ENCODE measurements at regions not wholly inside any gene's neighbourhood (a gene's known extent, or its start where the extent isn't known, plus 50 kb on each side); places are given as distances from the start of the nearest gene placed in this dataset.
"Not testable (repeated sequence)": the region's sequence is repeated elsewhere in the genome, so short reads cannot be mapped to it uniquely, and the experiment has no call there.

GRCh38 chr3:23706111-23706510 is 99.6 kb upstream of the UBE2E1 start:
- DNase-seq (ENCODE audit: low spot score), result no peak

- DNase-seq (ENCODE audit: low spot score), result no peak
Measured at GRCh38 chr3:23709987-23710386, 95.8 kb upstream of the UBE2E1 start.

GRCh38 chr3:23710555-23710954 is 95.2 kb upstream of the UBE2E1 start:
- DNase-seq (ENCODE audit: low spot score), result peak; percentile 43

- peak; percentile 72 for DNase-seq (ENCODE audit: low spot score)
Measured at GRCh38 chr3:23711916-23712494, 93.8 kb upstream of the UBE2E1 start.

- DNase-seq (ENCODE audit: low spot score), result peak; percentile 84
Measured at GRCh38 chr3:23712656-23713559, 92.8 kb upstream of the UBE2E1 start.

- peak; percentile 20 for DNase-seq (ENCODE audit: low spot score)
Measured at GRCh38 chr3:23713641-23714040, 92.1 kb upstream of the UBE2E1 start.

- no peak for DNase-seq (ENCODE audit: low spot score)
Measured at GRCh38 chr3:23720059-23720458, 85.7 kb upstream of the UBE2E1 start.

GRCh38 chr3:23720885-23721284 is 84.9 kb upstream of the UBE2E1 start:
- no peak for DNase-seq (ENCODE audit: low spot score)

GRCh38 chr3:23723141-23723540 is 82.6 kb upstream of the UBE2E1 start:
- no peak for DNase-seq (ENCODE audit: low spot score)

GRCh38 chr3:23723930-23724329 is 81.8 kb upstream of the UBE2E1 start:
- no peak for DNase-seq (ENCODE audit: low spot score)

- no peak for DNase-seq (ENCODE audit: low spot score)
Measured at GRCh38 chr3:23726811-23727548, 78.8 kb upstream of the UBE2E1 start.

- DNase-seq (ENCODE audit: low spot score), result peak; percentile 32
Measured at GRCh38 chr3:23728601-23729117, 77.1 kb upstream of the UBE2E1 start.

- DNase-seq (ENCODE audit: low spot score), result not testable (repeated sequence)
Measured at GRCh38 chr3:23729362-23729761, 76.4 kb upstream of the UBE2E1 start.

- no peak for DNase-seq (ENCODE audit: low spot score)
Measured at GRCh38 chr3:23734481-23734880, 71.3 kb upstream of the UBE2E1 start.

- no peak for DNase-seq (ENCODE audit: low spot score)
Measured at GRCh38 chr3:23735062-23735461, 70.7 kb upstream of the UBE2E1 start.

GRCh38 chr3:23735535-23736326 is 70.0 kb upstream of the UBE2E1 start:
- no peak for DNase-seq (ENCODE audit: low spot score)

- DNase-seq (ENCODE audit: low spot score), result peak; percentile 78
Measured at GRCh38 chr3:23738944-23739343, 66.8 kb upstream of the UBE2E1 start.

- peak; percentile 76 for DNase-seq (ENCODE audit: low spot score)
Measured at GRCh38 chr3:23739536-23739935, 66.2 kb upstream of the UBE2E1 start.

- DNase-seq (ENCODE audit: low spot score), result peak; percentile 83
Measured at GRCh38 chr3:23740517-23740965, 65.2 kb upstream of the UBE2E1 start.

GRCh38 chr3:23741036-23741706 is 64.6 kb upstream of the UBE2E1 start:
- peak; percentile 77 for DNase-seq (ENCODE audit: low spot score)
